HG02759 (cell line): ENCODE measurements at regions not wholly inside any gene's neighbourhood (a gene's known extent, or its start where the extent isn't known, plus 50 kb on each side); places are given as distances from the start of the nearest gene placed in this dataset.
"Not testable (repeated sequence)": the region's sequence is repeated elsewhere in the genome, so short reads cannot be mapped to it uniquely, and the experiment has no call there.

Experiments
- ATAC-seq: cut with Tn5 transposase; IDR thresholded peaks from one replicate; pipeline ENCODE4 v1.9.1; 2021; ENCODE audit warnings: mild to moderate bottlenecking, moderate library complexity; ENCODE audit not compliant: unreplicated experiment

- ATAC-seq = not testable (repeated sequence)
Measured at GRCh38 chr2:87631402-87631801, 116.5 kb upstream of the PLGLB2 start.

DNA sequence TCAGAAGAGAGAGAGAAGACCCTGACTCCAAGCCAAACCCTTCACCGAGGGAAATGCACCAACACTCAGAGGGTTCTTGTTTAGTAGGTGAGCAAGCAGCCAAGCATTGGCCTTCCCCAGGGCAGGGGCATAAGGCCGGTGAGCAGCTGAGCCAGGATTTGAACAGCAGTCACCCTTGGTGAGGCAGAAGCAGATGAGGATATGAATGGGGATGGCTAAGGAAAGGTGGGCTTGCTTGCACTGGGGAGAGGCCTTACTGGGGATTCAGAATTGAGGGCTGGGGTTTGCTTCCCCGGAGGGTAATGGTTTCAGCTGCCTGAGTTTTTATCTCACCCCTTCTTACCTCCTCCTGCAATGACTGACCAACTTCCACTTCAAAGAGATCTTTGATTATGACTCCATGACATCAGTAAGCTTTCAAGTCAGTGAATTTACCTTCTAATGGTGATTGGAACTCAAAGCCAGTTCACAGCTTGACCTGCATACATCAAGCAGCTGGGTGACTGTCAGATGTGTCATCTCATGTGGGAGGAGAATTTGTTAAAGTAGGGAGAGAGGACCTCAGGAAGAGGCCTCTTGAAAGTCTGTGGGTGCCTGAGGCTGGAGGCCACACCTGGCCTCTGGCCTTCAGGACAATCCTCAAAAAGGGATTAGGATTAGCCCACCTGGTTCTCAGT is 114.5 kb upstream of the PLGLB2 start:
- ATAC-seq = not testable (repeated sequence)

DNA sequence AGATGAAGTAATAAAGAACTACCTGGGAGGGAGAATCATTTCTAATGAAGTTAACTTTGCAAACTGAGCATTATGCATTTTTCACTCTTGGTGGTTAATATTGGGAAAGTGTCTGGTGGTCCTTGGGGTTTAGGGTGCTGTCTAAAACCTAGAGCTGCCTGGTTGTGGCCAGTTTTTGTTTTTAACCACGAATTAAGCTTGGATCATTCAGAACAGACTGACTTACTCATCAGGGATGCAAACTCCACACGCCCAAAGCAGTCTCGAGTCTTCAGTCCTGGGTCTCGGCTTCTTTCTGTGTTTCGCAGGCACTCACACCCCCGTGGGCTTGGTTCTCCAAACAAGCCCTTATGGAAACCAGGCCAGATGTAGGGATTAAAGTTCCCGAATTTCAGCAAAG is 113.8 kb upstream of the PLGLB2 start:
- not testable (repeated sequence) for ATAC-seq

- ATAC-seq = not testable (repeated sequence)
Measured at GRCh38 chr2:87634971-87635650, 112.8 kb upstream of the PLGLB2 start.

DNA sequence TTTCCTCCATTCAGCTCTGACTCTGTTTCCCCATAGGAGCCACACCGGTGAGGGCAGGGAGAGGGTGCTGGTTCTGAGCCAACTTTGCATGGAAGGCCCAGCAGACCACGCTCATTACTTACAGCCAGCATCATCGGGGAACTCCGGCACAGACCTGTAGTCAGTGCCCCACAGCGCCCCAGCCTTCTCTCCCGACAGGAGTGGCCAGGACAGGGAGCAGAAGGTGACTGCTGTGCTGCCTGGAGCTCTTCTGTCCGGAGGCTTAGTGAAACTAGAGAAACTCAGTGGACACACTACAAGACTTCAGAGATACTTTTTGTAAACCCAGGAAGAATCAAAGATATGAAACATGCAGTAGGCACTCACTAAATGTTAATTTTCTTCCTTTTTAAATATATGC is 111.6 kb upstream of the PLGLB2 start:
- ATAC-seq = not testable (repeated sequence)

GRCh38 chr2:87636735-87637134 is 111.2 kb upstream of the PLGLB2 start:
- not testable (repeated sequence) for ATAC-seq

DNA sequence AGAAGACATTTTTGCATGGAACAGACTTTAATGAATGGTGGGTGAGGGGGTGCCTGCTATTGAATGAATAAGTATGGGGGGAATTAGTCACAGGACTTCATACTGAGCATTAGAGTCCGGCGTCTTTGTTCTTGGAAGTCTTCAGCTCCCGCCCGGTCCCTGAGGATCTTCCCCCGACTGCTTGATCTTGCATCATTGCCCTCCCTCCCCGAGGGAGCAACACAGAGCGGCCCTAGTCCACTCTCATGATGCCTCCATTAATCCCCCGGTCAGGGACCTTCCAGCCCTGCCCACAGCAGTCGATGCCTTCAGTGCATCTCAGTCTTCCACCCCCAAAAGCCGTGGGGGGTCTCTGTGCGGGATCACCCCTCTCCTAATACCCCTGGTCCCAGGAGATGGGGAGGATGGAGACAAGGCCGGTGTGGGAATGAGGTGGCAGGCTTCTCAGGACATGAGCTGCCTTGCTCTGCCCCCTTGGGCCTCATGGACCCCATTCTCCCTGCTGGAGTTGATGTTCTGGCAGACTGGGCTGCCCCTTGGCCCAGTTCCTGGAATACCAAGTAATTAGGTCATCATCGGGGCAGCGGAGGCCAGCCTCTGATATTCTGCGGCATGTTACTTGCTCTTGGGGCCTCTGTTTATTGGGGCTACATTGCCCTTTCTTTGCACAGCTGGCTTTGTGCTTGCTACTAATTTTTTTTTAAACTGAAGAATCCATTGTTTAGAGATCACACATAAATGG is 110.5 kb upstream of the PLGLB2 start:
- not testable (repeated sequence) for ATAC-seq

GRCh38 chr2:87638114-87638807 is 109.6 kb upstream of the PLGLB2 start:
- not testable (repeated sequence) for ATAC-seq

DNA sequence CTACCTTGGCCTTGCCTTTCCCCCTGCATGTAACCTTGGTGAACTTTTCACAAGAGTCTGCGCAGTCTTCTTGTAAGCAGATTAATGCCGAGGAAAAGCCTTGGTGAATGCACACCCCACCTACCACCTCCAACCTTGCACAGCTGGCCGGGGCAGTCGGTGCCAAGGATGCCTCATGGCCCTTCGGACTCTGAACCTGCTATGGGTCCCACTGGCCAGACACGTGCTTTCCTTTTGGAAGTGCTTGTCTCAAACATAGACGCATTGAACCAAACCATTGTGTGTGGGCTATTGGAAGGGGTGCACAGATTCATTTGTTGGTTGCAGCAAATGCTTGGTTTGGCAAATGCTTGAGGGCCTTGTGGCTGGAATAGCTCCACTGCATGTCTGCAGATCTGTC is 109.0 kb upstream of the PLGLB2 start:
- ATAC-seq = not testable (repeated sequence)

DNA sequence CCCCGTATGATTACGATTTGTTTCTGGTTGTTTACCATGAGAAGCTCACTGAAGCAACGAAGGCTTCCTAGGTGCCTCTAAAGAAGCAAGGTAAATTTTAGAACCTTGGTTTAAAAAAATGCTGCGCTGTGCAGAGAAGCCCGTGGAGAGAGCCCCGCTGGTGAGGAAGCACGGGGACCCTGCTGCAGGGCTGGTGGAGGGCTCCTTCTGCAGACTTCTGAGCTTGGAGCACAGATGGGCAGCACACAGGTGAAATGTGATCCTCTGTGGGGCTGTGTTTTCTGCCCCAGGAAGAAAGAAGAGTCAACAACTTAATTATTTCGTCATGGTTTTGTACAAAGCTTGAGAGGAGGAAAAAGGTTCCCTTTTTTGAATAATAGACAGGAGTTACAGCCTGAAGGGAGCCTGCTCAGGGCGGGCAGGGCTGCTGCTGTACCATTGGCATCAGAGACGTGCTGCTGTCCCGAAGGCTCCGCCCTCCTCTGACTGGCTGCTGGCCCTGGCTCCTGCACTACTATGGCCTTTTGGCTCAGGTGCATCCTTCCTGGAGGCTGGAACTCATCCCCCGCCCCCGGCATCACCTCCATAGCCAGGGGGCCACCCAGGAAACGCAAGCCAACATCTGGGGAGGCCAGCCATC is 108.0 kb upstream of the PLGLB2 start:
- not testable (repeated sequence) for ATAC-seq

DNA sequence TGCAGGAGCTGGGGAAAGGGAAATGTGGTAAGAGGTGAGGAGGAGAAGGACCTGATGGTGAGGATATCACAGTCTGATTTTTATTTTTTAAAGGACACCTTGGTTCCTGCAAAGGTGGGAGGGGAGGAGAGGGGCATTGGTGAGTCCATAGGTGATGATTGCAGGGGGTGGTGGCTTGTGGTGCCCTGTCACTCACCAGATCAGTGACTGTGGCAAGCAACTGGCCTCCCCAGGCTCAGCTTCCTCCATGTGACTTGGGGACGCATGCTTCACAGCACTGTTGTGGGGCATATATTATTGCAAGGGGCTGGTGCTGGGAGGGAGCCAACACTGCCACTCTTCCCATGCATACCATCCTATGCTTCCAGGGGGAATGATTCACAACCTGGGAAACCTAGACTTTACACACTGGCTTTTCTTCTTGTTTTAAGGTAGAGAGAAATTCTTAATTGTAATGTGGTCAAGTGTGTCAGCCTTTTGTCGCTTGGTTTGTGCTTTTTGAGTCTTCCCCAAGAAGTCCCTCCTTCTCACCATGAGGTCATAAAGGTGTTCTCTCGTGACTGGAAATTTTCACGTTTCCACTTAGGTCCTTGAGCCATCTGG is 106.8 kb upstream of the PLGLB2 start:
- not testable (repeated sequence) for ATAC-seq

- ATAC-seq = not testable (repeated sequence)
Measured at GRCh38 chr2:87643165-87643564, 104.7 kb upstream of the PLGLB2 start.

DNA sequence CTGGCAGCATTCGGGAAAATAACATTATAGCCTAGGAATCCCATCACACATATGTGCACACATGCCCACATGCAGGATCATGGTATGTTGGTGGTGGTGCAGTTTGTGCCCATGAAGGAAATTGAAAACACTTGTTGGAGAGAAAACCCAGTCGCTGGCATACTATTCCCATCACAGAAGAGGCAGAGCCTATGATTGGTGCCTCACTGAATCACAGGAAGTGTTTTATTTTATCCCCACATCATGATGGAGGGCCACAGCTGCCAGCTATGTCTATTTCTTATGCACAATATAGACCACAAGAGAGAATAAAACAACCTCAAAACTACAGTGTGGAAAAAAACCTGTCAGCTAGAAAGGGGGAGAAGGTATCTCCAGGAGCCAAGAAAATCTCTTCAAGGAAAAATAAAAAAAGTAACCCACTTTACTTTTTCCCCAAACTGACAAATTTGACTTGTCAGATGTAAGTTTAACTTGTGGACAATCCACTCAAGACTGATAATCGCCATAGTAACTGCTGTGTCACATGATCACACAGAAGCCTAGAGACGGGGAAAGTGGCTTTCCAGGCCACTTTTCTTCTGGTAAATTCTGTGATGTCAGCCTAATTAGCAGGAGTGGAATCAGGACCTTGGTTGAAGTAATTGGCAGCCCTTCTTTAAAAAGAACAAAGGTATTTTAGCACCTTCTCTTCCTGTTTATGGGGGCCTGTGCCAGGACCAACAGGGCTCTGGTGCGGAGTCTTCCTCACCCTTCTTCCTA is 100.0 kb upstream of the PLGLB2 start:
- not testable (repeated sequence) for ATAC-seq

DNA sequence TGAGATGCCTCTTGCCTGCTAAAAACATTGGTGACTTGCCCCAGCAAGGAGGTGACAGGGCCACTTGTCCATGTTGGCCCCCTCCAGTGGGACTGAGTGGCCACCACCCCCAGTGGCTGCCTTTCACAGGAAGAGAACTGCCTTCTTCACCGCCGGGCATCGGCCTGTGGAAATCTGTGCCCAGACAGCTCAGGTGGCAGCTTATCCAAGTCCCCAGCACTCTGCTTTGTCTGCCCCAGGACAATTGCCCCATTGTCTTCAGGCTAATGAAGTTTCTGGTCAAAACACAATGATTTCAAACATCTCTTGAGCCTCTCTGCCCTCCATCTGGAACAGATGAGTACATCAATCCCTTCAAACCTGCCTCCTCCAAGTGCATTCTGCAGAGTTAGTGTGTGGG is 99.1 kb upstream of the PLGLB2 start:
- ATAC-seq = not testable (repeated sequence)

DNA sequence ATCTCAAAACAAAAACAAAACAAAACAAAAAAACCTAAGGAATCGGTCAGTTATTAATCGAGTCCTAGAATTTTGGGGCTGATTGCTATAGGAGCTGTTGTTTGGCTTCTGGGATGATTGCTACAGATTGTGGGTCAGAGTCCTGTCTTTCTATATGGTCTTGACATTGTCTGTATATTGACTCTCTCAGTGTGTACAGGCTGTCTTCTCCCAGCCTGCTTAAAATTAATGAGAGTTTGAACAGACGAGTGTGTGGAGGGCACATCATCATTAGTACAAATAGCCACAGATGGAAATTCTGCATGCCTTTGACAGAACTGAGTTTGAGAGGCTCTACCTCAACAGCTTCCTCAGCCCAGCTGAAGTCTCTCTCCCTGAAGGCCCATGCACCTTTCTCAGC is 98.0 kb upstream of the PLGLB2 start:
- not testable (repeated sequence) for ATAC-seq

DNA sequence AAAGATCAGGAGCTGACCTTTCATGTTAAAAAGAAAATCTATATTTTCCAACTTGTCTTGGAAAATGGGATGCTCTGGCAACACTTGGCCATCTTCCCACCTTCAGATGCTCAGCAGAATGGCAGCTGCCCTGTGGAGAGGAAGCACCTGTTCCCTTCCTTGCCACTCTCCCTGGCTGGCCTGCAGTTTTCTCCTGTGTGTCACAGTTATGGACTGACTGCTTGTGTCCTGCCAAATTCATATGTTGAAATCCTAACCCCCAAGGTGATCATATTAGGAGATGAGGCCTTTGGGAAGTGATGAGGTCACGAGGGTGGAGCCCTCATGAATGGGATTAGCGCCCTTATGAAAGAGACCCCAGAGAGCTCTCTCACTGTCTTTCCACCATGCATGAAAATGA is 97.0 kb upstream of the PLGLB2 start:
- ATAC-seq = not testable (repeated sequence)

DNA sequence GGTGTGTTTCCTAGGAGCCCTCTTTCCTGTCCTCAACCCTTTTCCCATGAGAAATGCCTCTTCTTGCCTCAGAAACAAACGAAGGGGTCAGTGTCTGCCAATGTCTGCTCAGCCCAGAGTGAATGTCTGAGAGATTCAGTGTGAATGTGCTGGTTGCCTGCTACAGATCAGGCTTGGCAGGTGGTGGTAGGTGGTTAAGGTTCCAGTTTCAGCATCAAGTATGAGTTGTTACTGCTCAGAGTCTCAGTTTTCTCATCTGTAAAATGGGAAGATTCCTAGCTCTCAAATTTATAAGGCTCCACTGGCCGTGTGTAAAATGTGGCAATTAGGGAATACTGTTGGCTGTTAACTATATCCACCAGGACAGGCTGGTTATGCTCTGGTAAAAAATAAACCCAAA is 96.3 kb upstream of the PLGLB2 start:
- not testable (repeated sequence) for ATAC-seq

DNA sequence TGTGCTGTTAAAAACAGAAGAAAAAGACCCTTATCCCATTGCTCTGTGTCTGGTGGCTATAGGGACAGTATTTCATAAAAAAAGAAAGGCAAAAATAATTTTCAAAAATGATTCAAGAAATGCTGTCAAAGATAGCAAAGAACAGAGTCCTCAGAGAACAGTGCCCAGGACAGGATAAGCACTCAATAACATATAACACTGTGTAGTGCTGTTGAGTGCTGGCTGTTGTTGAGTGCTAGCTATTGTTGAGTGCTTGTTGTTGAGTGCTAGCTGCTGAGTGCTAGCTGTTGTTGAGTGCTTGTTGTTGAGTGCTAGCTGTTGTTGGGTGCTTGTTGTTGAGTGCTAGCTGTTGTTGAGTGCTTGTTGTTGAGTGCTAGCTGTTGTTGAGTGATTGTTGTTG is 94.5 kb upstream of the PLGLB2 start:
- not testable (repeated sequence) for ATAC-seq

GRCh38 chr2:87654136-87654814 is 93.6 kb upstream of the PLGLB2 start:
- ATAC-seq = not testable (repeated sequence)
